ENCODE measurements at regions not wholly inside any gene's neighbourhood (a gene's known extent, or its start where the extent isn't known, plus 50 kb on each side); places are given as distances from the start of the nearest gene placed in this dataset.

DNA sequence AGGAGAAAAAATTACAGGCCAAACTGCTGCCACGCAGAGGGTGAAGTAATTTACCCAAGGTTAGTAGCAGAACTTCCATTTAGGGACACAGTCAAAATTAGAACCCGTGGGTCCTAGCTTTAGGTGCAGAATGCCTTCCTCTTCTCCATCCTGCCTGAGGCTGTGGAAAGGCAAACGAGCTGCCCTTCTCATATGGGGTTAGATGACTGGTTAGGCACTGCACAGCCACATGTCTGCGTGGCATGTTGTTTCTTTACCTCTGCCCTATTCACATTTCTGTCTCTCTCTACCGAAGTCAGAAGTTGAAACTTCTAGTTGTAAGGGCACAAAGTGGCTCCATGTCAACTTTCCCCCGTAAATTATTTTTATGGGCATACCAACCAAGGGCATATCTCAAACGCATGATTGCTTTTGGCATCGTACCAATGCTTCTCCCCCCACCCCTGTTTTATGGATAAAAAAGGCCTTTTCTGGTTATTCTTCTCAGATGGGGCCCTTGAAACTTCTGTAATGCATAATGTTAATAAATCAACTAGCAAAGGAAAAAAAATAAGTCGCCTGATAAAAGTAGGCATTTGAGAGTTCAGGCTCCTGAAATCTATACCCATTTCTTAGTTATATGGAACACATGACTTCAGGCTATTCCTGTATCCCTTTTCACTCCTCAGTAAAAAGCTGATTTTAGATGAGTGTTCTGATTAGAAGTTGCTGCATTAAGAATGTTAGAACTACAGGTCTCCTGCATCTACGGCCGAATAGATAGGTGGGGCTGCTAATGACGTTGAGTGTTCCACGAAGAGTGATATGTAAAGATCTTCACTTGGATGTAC lies 139.6 kb upstream of the NRIP1 start:
- H3K27me3 ChIP-seq: no peaks in the 10 kb centered on the region
- H3K4me1 ChIP-seq: no peaks in the 10 kb centered on the region
- no peak for ATAC-seq
- H3K4me3 ChIP-seq: no peak overlapping the region
- H3K36me3 ChIP-seq: no peaks in the 10 kb centered on the region
- 74 to 88% methylated on average over 6 to 13 of the region's 13 CpGs for WGBS, 2 donors (ENCODE audit: low coverage in 1 of 2)
- H3K27ac ChIP-seq: no peak overlapping the region
- TF ChIP-seq POLR2A (IDR thresholded peaks at IDR 0.05) (no peak), POLR2AphosphoS5 (IDR thresholded peaks at IDR 0.05) (no peak), EP300 (IDR thresholded peaks at IDR 0.05) (no peak)
- TF ChIP-seq, protein P1, sequence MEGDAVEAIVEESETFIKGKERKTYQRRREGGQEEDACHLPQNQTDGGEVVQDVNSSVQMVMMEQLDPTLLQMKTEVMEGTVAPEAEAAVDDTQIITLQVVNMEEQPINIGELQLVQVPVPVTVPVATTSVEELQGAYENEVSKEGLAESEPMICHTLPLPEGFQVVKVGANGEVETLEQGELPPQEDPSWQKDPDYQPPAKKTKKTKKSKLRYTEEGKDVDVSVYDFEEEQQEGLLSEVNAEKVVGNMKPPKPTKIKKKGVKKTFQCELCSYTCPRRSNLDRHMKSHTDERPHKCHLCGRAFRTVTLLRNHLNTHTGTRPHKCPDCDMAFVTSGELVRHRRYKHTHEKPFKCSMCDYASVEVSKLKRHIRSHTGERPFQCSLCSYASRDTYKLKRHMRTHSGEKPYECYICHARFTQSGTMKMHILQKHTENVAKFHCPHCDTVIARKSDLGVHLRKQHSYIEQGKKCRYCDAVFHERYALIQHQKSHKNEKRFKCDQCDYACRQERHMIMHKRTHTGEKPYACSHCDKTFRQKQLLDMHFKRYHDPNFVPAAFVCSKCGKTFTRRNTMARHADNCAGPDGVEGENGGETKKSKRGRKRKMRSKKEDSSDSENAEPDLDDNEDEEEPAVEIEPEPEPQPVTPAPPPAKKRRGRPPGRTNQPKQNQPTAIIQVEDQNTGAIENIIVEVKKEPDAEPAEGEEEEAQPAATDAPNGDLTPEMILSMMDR (IDR thresholded peaks at IDR 0.05): no peak
- no peaks in the 10 kb centered on the region for H3K9me3 ChIP-seq

DNA sequence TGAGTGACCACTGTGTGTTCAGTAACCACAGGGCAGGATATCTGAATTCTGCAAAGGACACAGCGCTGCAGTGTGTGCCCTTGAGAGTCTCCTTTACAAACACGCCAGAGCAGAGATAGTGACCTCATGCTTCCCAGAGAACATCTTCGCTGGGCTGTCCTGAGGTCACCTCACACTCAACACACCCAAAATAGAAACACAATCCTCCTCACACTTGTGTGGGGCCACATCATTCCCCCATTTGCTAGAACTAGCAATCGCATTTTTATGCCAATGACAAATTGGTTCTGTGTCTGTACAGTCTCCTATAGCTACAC lies 140.1 kb upstream of the NRIP1 start:
- TF ChIP-seq, protein P1 (IDR thresholded peaks at IDR 0.05): no peak
- TF ChIP-seq EP300 (IDR thresholded peaks at IDR 0.05): no peak
- H3K4me1 ChIP-seq: no peaks in the 10 kb centered on the region
- 85% methylated on average over 4 of the region's 4 CpGs for WGBS, 2 donors (ENCODE audit: low coverage in 1 of 2)
- H3K9me3 ChIP-seq: no peaks in the 10 kb centered on the region
- H3K27ac ChIP-seq: no peak overlapping the region
- no peak for ATAC-seq
- H3K36me3 ChIP-seq: no peaks in the 10 kb centered on the region
- H3K27me3 ChIP-seq: no peaks in the 10 kb centered on the region
- H3K4me3 ChIP-seq: no peak overlapping the region

DNA sequence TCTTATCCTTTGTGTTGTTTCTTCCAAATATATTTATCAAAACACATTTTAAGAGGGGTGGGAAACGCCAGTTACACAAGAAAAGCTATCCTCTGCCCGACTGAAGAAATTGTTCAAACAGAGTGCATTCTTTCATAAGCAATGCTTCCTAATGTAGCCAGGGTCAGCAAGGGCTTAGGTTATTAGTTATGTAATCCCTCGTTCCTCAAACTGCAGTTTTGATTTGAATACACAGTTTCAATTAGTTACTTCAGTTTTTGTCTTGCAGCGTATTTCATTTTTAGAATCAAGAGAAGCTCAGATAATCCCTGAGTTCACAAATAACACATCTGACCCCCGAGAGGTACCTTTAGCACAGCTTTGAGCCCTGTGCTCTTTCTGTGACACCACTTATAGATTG lies 141.7 kb upstream of the NRIP1 start:
- H3K4me3 ChIP-seq: no peak overlapping the region

DNA sequence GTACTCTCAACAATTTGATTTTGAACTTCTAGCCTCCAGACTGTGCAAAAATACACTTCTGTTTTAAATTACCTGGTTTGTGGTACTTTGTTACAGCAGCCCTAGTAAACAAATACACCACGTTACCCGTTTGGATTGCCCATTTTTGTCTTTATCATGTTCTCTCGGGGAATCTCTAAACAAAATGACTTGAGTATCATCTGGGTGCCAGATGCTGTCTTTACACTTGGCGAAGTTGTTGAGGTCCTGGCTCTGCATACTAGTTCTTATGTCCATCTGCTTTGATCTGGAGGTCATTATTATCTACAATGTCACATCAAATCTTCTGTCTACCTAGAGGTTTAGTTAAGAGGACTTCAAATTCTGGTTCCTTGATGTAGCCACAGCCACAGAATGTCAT lies 142.4 kb upstream of the NRIP1 start:
- H3K36me3 ChIP-seq: no peaks in the 10 kb centered on the region
- H3K27me3 ChIP-seq: no peaks in the 10 kb centered on the region
- no peaks in the 10 kb centered on the region for H3K9me3 ChIP-seq
- WGBS, 2 donors (ENCODE audit: low coverage in 1 of 2): 67% methylated on average over 4 of the region's 4 CpGs
- no peaks in the 10 kb centered on the region for H3K4me1 ChIP-seq
- no peak overlapping the region for H3K27ac ChIP-seq
- TF ChIP-seq, protein P1 (IDR thresholded peaks at IDR 0.05): no peak
- no peak for TF ChIP-seq POLR2AphosphoS5 (IDR thresholded peaks at IDR 0.05)
- no peak for TF ChIP-seq EP300 (IDR thresholded peaks at IDR 0.05)
- TF ChIP-seq POLR2A (IDR thresholded peaks at IDR 0.05): no peak
- no peak overlapping the region for H3K4me3 ChIP-seq
- no peak for ATAC-seq

More for the DNA sequence above, 141.7 kb upstream of the NRIP1 start:
- Histone ChIP-seq H3K27ac (no peak overlapping the region), H3K9me3 (no peaks in the 10 kb centered on the region), H3K36me3 (no peaks in the 10 kb centered on the region), H3K4me1 (no peaks in the 10 kb centered on the region), H3K27me3 (no peaks in the 10 kb centered on the region)
- 72 to 83% methylated on average over 5 of the region's 5 CpGs for WGBS, 2 donors (ENCODE audit: low coverage in 1 of 2)
- ATAC-seq: no peak
- TF ChIP-seq EP300 (IDR thresholded peaks at IDR 0.05) (no peak), POLR2AphosphoS5 (IDR thresholded peaks at IDR 0.05) (no peak), POLR2A (IDR thresholded peaks at IDR 0.05) (no peak)
- TF ChIP-seq, protein P1 (IDR thresholded peaks at IDR 0.05): no peak

DNA sequence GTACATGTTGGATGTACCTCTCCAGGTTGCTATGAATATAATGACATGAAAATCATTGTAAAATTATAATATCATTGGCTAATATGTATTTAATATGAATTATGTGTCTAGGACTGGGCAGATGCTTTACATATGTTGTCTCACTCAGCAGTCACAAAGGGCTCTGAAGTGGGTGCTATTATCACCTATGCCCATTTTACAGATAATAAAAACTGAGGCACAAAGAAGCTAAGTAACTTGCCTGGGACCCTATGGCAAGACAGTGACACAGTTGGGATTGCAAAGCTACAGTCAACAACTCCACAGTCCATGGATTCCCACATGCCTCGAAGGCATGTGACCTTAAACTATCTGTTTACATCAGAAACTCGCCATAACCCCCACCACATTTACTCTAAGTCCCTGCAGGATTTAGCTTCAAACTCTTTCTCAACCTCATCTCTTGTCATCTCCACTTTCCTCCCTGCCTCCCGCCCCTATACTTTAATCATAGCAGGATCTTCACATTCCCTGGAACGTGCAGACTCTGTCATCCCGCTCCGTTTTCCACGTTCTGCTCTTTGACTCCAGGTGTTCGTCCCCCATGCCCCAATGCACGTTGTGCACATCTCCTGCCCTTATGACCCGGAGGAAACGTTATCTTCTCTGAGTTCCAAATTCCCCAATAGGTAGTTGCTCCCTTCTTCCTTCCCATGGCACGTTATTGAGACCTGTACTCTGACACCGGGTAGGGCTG lies 143.0 kb upstream of the NRIP1 start:
- no peaks in the 10 kb centered on the region for H3K36me3 ChIP-seq
- no peaks in the 10 kb centered on the region for H3K9me3 ChIP-seq
- no peaks in the 10 kb centered on the region for H3K4me1 ChIP-seq
- no peak overlapping the region for H3K4me3 ChIP-seq
- H3K27me3 ChIP-seq: no peaks in the 10 kb centered on the region
- no peak for TF ChIP-seq POLR2AphosphoS5 (IDR thresholded peaks at IDR 0.05)
- no peak for TF ChIP-seq POLR2A (IDR thresholded peaks at IDR 0.05)
- TF ChIP-seq, protein P1 (IDR thresholded peaks at IDR 0.05): no peak
- no peak for TF ChIP-seq EP300 (IDR thresholded peaks at IDR 0.05)
- ATAC-seq: no peak
- 86% methylated on average over 3 to 13 of the region's 13 CpGs for WGBS, 2 donors (ENCODE audit: low coverage in 1 of 2)
- H3K27ac ChIP-seq: no peak overlapping the region
